Lower lobe of right lung (tissue), 2 donors: ENCODE measurements at regions not wholly inside any gene's neighbourhood (a gene's known extent, or its start where the extent isn't known, plus 50 kb on each side); places are given as distances from the start of the nearest gene placed in this dataset.

Experiments used
- ATAC-seq, 2 donors: fragments of 200-7000 bp; cut with Tn5 transposase; one replicate each; pipeline ENCODE4 v1.9.1; 2020 to 2022; ENCODE audit warnings: mild to moderate bottlenecking in 2 of 2, moderate library complexity in 2 of 2
- DNase-seq: peaks from one replicate; pipeline ENCODE4 v3.0.0-alpha.2; 2020
- H3K27ac ChIP-seq: fragments of 200-600 bp; one replicate; pipeline ENCODE4 v1.8.0; 2022
- H3K27me3 ChIP-seq: fragments of 200-600 bp; one replicate; pipeline ENCODE4 v1.8.0; 2022; ENCODE audit warnings: low read depth
- H3K36me3 ChIP-seq: fragments of 200-600 bp; one replicate; pipeline ENCODE4 v1.8.0; 2022; ENCODE audit warnings: mild to moderate bottlenecking
- H3K4me1 ChIP-seq: fragments of 200-600 bp; one replicate; pipeline ENCODE4 v1.8.0; 2022
- H3K4me3 ChIP-seq: fragments of 200-600 bp; one replicate; pipeline ENCODE4 v1.8.0; 2022; ENCODE audit warnings: mild to moderate bottlenecking
- H3K9me3 ChIP-seq: fragments of 200-600 bp; one replicate; pipeline ENCODE4 v1.8.0; 2022
- CTCF ChIP-seq: fragments of 200-600 bp; IDR thresholded peaks from one replicate; pipeline ENCODE4 v1.8.0; 2022; ENCODE audit warnings: antibody characterized with exemption, mild to moderate bottlenecking
- intact Hi-C: fragments of 100-400 bp; cut with DNase I; formaldehyde crosslinking; loops from one replicate; pipeline ENCODE4 v1.11.0; 2022
- donor health status: DM: no; HTN: yes; CAD: no; lungs with severe emphysema.

- intact Hi-C loops: no loop called here
- no peak overlapping the region for H3K27ac ChIP-seq
- no peak overlapping the region for H3K4me3 ChIP-seq
- no peaks in the 10 kb centered on the region for H3K27me3 ChIP-seq
- no peak for ATAC-seq
- H3K4me1 ChIP-seq: no peaks in the 10 kb centered on the region
- no peak for DNase-seq
- no peak for TF ChIP-seq CTCF
- H3K9me3 ChIP-seq: no peaks in the 10 kb centered on the region
- no peaks in the 10 kb centered on the region for H3K36me3 ChIP-seq
Observed at GRCh38 chr18:25724121-25724520, 366.3 kb downstream of the SS18 start.

- Histone ChIP-seq H3K9me3 (no peaks in the 10 kb centered on the region), H3K4me3 (no peak overlapping the region), H3K27me3 (no peaks in the 10 kb centered on the region), H3K27ac (no peak overlapping the region), H3K36me3 (no peaks in the 10 kb centered on the region), H3K4me1 (no peaks in the 10 kb centered on the region)
- TF ChIP-seq CTCF: no peak
- no peak for ATAC-seq
- intact Hi-C loops: no loop called here
- DNase-seq: no peak
Observed at GRCh38 chr18:25713103-25713502, 361.1 kb upstream of the ZNF521 start.

- no peak for DNase-seq
- H3K36me3 ChIP-seq: no peaks in the 10 kb centered on the region
- intact Hi-C loops: no loop called here
- no peaks in the 10 kb centered on the region for H3K9me3 ChIP-seq
- no peak for TF ChIP-seq CTCF
- H3K4me3 ChIP-seq: no peak overlapping the region
- H3K27ac ChIP-seq: no peak overlapping the region
- H3K4me1 ChIP-seq: no peaks in the 10 kb centered on the region
- H3K27me3 ChIP-seq: no peaks in the 10 kb centered on the region
- ATAC-seq: no peak
Observed at GRCh38 chr18:25710981-25711380, 359.0 kb upstream of the ZNF521 start.

GRCh38 chr18:25705650-25706049 is 353.7 kb upstream of the ZNF521 start:
- intact Hi-C loops: no loop called here
- no peaks in the 10 kb centered on the region for H3K27me3 ChIP-seq
- no peak overlapping the region for H3K27ac ChIP-seq
- H3K9me3 ChIP-seq: no peaks in the 10 kb centered on the region
- no peak for TF ChIP-seq CTCF
- DNase-seq: no peak
- no peaks in the 10 kb centered on the region for H3K4me1 ChIP-seq
- ATAC-seq: no peak
- H3K4me3 ChIP-seq: no peak overlapping the region
- H3K36me3 ChIP-seq: no peaks in the 10 kb centered on the region

GRCh38 chr18:25704494-25704893 is 352.5 kb upstream of the ZNF521 start:
- TF ChIP-seq CTCF: no peak
- Histone ChIP-seq H3K4me3 (no peak overlapping the region), H3K4me1 (no peaks in the 10 kb centered on the region), H3K36me3 (no peaks in the 10 kb centered on the region), H3K27me3 (no peaks in the 10 kb centered on the region), H3K9me3 (no peaks in the 10 kb centered on the region), H3K27ac (no peak overlapping the region)
- ATAC-seq (no peak), DNase-seq (no peak)
- intact Hi-C loops: no loop called here

GRCh38 chr18:25704071-25704470 is 352.1 kb upstream of the ZNF521 start:
- no peak for ATAC-seq

More at GRCh38 chr18:25704071-25704470, 352.1 kb upstream of the ZNF521 start:
- Histone ChIP-seq H3K4me3 (no peak overlapping the region), H3K9me3 (no peaks in the 10 kb centered on the region), H3K36me3 (no peaks in the 10 kb centered on the region), H3K27me3 (no peaks in the 10 kb centered on the region), H3K27ac (no peak overlapping the region), H3K4me1 (no peaks in the 10 kb centered on the region)
- DNase-seq: no peak
- TF ChIP-seq CTCF: no peak
- intact Hi-C loops: no loop called here
